ENCODE measurements at regions not wholly inside any gene's neighbourhood (a gene's known extent, or its start where the extent isn't known, plus 50 kb on each side); places are given as distances from the start of the nearest gene placed in this dataset.

- TF ChIP-seq POLR2AphosphoS5 (IDR thresholded peaks at IDR 0.05) (no peak), CTCF (IDR thresholded peaks at IDR 0.05) (no peak)
These were observed 270.8 kb upstream of the FZD8 start for GRCh38 chr10:35912615-35913569.
